Left ventricle myocardium superior (tissue), 1 donor: ENCODE measurements at regions not wholly inside any gene's neighbourhood (a gene's known extent, or its start where the extent isn't known, plus 50 kb on each side); places are given as distances from the start of the nearest gene placed in this dataset.
"Not testable (repeated sequence)": the region's sequence is repeated elsewhere in the genome, so short reads cannot be mapped to it uniquely, and the experiment has no call there.

ENCODE experiments used
- ATAC-seq: fragments of 200-7000 bp; cut with Tn5 transposase; one replicate; pipeline ENCODE4 v1.9.1; 2020; ENCODE audit warnings: mild to moderate bottlenecking, moderate library complexity
- DNase-seq: peaks from one replicate; pipeline ENCODE4 v3.0.0-alpha.2; 2020
- intact Hi-C: fragments of 100-400 bp; cut with micrococcal nuclease; formaldehyde crosslinking; loops from one replicate; pipeline ENCODE4 v1.11.0; 2022
- donor health status: DM: no; HTN: yes; CAD: no; lungs with severe emphysema.

DNA sequence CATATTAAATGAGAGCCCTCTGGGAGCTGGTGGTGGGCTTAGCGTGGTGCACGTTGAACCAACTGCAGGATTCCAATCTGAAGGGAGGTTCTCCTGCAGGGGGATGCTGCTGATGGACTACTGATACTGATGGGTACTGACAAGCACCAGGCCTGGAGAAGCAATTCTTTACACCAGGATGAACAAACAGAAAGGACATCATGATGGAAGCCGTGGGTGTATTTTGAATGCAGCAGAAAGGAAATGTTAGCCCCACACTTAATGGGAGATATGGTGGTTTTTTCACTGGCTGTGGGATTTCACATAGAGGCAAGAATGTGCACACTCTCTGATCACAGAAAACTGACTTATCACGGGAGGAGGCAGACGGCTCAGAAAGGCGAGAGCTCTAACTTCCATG is 299.7 kb downstream of the TEX29 start:
- ATAC-seq, result no peak
- intact Hi-C loops, result no loop called here
- no peak for DNase-seq

- ATAC-seq (no peak), DNase-seq (no peak)
- intact Hi-C loops, result no loop called here
Measured at GRCh38 chr13:111620586-111620985, 300.1 kb downstream of the TEX29 start.

DNA sequence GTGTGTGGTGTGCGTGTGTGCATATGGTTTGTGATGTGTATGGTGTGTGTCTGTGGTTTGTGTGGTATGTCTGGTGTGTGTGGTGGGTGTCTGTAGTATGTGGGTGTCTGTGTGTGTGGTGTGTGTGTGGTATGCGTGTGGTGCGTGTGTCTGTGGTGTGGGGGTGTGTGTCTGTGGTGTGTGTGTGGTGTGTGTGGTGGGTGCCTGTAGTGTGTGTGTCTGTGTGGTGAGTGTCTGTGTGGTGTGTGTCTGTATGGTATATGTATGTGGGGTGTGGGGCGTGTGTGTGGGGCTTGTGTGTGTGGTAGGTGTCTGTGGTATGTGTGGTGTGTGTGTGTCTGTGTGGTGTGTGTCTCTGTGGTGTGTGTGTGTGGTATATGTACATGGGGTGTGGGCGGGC is 300.7 kb downstream of the TEX29 start:
- no peak for DNase-seq
- intact Hi-C loops, result no loop called here
- ATAC-seq, result no peak

- DNase-seq (no peak), ATAC-seq (no peak)
- intact Hi-C loops, result no loop called here
Measured at GRCh38 chr13:111622051-111622531, 301.6 kb downstream of the TEX29 start.

GRCh38 chr13:111623208-111623607 is 302.8 kb downstream of the TEX29 start:
- no peak for ATAC-seq
- no peak for DNase-seq

GRCh38 chr13:111623743-111624505 is 303.5 kb downstream of the TEX29 start:
- intact Hi-C loops, result no loop called here
- ATAC-seq (no peak), DNase-seq (no peak)

More at GRCh38 chr13:111623208-111623607, 302.8 kb downstream of the TEX29 start:
- intact Hi-C loops, result no loop called here

DNA sequence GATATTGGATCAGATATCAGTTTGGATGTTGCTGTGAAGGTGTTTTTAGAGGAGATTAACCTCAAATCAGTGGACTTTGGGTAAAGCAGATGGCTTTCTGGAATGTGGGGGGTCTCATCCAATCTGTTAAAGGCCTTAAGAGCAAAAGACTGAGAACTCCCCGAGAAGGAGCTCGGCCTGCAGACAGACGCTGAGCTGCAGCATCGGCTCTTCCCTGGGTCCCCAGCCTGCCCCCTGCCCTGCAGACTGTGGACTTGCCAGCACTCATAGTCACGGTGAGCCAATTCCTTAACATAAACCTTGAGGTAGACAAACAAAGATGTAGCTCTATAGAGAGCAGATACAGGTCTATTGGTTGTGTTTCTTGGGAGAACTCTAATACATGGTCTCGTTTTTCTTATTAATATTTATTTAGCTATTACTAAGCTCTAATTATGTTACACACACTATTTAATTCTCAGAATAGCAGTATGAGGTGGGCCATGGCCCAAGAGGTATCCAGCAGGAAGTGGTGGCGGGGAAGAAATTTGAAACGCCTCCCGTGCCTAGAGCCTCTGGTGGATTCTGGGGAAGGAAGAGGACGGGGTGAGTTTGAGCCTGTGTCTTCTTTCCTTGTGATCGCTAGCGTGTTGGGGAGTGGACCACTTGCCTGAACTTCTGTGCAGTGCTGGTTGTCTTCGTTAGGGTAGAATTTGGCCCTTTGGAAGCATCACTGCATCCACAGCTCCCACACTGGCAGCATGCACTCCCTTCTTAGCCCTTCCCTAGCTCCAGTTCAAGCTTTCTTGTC is 305.3 kb downstream of the TEX29 start:
- intact Hi-C loops, result no loop called here
- DNase-seq (no peak), ATAC-seq (no peak)

DNA sequence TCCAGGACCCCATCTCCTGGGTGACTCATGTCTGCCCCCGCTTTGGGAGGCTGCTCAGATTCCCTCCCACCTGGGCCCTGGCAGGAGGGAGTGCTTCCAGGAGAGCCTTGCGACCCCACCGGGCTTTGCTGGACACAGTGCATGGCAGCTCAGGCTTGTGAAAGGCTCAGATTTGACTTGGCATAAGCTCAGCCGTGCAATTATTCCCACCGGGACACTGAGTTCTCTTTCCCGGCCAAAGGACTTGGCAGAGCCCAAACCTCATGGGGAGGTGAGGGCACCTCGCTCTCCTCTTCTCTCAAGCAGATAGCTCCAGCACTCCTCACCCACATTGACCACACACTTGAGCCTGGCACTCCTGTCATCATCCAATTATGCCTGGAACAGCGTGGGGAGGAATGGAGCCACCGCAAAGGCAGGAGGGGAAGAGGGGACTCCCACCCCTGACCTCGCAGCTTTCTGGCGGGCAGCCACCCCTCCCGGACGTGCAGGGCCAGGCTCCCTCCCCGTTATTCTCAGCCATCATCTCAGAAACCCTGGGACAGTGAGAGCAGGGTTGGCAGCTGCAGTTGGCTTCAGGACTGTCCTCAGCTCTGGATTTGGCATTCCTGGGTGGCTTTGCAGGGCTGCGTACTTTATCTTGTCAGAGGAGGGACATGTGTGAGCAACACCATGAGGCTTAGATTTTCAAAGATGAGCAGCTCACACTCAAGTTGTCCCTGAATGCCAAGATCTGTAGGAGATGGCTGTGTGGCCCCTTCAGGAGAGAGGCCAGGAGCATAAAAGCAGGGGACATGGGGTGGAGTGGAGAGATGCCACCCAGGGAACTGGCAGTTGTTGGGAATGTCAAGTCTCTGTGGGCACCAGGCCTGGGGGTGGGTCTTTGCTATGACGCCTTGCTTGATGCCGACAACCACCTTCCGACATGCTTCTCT is 306.2 kb downstream of the TEX29 start:
- ATAC-seq, result peak; percentile 93
- intact Hi-C loops, result no loop called here

GRCh38 chr13:111627596-111627995 is 307.2 kb downstream of the TEX29 start:
- DNase-seq (no peak), ATAC-seq (no peak)
- intact Hi-C loops, result no loop called here

More for the DNA sequence above, 306.2 kb downstream of the TEX29 start:
- DNase-seq, result peak; percentile 70

DNA sequence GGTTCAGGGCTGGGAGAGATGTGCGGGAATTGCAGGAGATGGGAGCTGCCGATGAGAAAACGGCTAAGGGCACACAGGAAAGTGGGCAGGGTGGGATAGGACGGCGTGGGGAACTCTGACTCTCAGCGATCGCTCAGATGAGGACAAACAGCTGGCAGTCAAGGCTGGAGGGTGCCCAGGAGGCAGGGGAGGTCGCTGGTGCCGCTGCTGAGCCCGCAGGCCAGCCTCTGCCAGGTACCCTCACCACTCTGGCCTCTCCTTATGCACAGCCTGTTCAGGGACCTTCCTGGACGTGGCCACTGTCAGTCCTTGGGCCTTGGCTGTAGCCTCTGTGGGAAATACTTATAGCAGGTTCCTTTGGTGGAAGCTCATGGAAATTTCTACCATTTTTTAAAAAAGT is 308.6 kb downstream of the TEX29 start:
- ATAC-seq (no peak), DNase-seq (no peak)
- intact Hi-C loops, result no loop called here

GRCh38 chr13:111629457-111629856 is 309.0 kb downstream of the TEX29 start:
- intact Hi-C loops, result no loop called here
- ATAC-seq, result no peak
- no peak for DNase-seq

- DNase-seq (no peak), ATAC-seq (no peak)
- intact Hi-C loops, result no loop called here
Measured at GRCh38 chr13:111629926-111630325, 309.5 kb downstream of the TEX29 start.

DNA sequence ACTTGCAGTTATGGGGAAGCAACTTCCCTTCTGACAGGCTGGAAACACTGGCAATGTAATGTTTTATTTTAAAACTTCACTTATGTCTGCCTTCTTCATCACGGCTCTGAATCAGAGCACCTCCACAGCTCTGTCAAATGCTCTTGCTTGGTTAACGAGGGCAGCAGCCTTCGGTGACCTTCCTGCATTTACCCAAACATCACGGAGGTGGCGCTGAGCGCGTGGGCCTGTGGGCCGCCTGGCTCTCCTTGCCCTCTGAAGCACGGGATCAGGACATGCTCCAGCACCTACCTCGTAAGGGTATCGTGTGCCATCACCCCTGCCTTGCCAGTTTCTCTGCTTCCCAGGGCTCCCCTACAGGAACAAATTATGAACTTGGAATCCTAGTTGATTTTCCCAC is 310.0 kb downstream of the TEX29 start:
- no peak for DNase-seq
- ATAC-seq, result no peak
- intact Hi-C loops, result no loop called here

- DNase-seq, intact Hi-C loops, ATAC-seq: not testable (repeated sequence)
Measured at GRCh38 chr13:111631271-111631670, 310.8 kb downstream of the TEX29 start.

- DNase-seq (no peak), ATAC-seq (no peak)
- intact Hi-C loops, result no loop called here
Measured at GRCh38 chr13:111632906-111633305, 312.5 kb downstream of the TEX29 start.

DNA sequence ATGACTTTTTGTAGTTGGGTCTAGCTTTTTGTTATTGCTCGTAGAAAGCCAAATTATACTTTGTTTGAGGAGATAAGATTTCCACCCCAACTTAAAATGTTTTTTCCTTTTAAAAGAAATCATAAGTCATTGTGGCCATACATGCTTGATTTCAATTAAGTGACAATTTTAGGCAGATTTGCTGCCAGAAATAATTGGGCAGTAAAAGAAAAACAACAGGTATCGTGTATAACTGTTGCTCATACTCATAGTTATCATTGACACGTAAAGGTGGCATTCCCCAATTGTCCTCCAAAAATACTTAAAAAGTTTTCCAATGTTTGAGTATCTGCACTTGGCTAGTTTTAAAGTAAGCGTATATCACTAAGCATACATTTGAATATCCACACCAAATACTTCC is 313.0 kb downstream of the TEX29 start:
- intact Hi-C loops, result no loop called here
- ATAC-seq (no peak), DNase-seq (no peak)

GRCh38 chr13:111634410-111634809 is 314.0 kb downstream of the TEX29 start:
- no peak for DNase-seq
- no peak for ATAC-seq
- intact Hi-C loops, result no loop called here

- DNase-seq (no peak), ATAC-seq (no peak)
- intact Hi-C loops, result no loop called here
Measured at GRCh38 chr13:111636271-111636670, 315.8 kb downstream of the TEX29 start.

DNA sequence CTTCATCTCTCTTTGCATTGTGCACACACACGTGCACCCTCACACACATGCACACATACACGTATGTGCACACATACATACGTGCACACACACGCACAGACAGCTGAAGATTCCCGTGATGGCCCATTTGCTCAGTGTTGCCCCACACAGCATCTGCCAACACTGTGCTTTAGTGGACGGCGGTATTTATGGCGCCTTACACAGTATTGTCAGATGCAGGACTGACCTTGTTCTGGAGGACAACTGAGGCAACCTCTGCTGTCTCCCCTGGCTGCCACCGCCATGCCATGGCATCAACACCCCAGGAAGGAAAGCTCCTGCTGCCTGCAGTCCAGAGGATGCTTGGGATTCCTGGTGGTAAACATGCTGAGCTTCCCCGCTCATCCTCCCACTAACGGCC is 316.4 kb downstream of the TEX29 start:
- intact Hi-C loops, result no loop called here
- ATAC-seq (no peak), DNase-seq (no peak)

DNA sequence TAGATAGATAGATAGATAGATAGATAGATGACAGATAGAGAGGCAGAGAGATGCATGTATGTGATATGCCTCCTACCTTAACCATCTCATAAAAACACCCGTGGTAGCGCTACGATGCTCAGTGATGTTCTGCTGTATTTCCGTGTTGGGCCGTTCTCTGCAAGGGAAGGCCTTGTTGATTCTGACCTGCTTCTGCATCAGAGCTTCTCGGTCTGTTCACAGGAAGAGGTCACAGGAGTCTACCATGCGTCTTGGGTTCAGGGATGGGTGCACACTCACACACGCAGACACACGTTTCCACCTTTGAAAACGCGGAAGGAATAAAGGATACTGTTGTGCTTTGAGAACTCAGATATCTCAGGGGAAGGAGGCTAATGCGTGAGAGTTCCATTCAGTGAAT is 316.9 kb downstream of the TEX29 start:
- ATAC-seq, result no peak
- intact Hi-C loops, result no loop called here
- no peak for DNase-seq
